ENCODE measurements at regions not wholly inside any gene's neighbourhood (a gene's known extent, or its start where the extent isn't known, plus 50 kb on each side); places are given as distances from the start of the nearest gene placed in this dataset.

DNA sequence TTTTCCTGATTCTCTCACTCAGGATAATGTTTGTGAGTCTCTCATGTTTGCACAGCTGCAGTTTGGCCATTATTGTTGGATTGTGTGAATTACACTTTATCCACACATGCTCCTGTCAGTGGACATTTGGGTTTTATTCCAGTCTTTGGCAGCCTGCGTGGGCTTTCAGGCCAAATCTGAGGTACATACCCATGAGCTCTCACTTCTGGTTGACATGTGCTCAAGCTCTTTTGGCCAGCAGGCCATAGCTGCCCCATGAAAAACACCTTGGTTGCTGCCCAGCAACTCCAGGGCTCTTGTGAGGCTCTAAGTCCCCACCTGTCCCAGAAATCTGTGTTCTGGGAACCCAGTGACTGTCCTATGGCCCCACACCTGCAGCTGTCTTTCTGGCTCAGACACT is 124.5 kb upstream of the GALNT2 start:
- TF ChIP-seq, protein P1, sequence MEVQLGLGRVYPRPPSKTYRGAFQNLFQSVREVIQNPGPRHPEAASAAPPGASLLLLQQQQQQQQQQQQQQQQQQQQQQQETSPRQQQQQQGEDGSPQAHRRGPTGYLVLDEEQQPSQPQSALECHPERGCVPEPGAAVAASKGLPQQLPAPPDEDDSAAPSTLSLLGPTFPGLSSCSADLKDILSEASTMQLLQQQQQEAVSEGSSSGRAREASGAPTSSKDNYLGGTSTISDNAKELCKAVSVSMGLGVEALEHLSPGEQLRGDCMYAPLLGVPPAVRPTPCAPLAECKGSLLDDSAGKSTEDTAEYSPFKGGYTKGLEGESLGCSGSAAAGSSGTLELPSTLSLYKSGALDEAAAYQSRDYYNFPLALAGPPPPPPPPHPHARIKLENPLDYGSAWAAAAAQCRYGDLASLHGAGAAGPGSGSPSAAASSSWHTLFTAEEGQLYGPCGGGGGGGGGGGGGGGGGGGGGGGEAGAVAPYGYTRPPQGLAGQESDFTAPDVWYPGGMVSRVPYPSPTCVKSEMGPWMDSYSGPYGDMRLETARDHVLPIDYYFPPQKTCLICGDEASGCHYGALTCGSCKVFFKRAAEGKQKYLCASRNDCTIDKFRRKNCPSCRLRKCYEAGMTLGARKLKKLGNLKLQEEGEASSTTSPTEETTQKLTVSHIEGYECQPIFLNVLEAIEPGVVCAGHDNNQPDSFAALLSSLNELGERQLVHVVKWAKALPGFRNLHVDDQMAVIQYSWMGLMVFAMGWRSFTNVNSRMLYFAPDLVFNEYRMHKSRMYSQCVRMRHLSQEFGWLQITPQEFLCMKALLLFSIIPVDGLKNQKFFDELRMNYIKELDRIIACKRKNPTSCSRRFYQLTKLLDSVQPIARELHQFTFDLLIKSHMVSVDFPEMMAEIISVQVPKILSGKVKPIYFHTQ (CRISPR knock-in tag; IDR thresholded peaks at IDR 0.05), result no peak
- TF ChIP-seq, protein P2, sequence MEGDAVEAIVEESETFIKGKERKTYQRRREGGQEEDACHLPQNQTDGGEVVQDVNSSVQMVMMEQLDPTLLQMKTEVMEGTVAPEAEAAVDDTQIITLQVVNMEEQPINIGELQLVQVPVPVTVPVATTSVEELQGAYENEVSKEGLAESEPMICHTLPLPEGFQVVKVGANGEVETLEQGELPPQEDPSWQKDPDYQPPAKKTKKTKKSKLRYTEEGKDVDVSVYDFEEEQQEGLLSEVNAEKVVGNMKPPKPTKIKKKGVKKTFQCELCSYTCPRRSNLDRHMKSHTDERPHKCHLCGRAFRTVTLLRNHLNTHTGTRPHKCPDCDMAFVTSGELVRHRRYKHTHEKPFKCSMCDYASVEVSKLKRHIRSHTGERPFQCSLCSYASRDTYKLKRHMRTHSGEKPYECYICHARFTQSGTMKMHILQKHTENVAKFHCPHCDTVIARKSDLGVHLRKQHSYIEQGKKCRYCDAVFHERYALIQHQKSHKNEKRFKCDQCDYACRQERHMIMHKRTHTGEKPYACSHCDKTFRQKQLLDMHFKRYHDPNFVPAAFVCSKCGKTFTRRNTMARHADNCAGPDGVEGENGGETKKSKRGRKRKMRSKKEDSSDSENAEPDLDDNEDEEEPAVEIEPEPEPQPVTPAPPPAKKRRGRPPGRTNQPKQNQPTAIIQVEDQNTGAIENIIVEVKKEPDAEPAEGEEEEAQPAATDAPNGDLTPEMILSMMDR (IDR thresholded peaks at IDR 0.05), result no peak
- TF ChIP-seq, protein P3, sequence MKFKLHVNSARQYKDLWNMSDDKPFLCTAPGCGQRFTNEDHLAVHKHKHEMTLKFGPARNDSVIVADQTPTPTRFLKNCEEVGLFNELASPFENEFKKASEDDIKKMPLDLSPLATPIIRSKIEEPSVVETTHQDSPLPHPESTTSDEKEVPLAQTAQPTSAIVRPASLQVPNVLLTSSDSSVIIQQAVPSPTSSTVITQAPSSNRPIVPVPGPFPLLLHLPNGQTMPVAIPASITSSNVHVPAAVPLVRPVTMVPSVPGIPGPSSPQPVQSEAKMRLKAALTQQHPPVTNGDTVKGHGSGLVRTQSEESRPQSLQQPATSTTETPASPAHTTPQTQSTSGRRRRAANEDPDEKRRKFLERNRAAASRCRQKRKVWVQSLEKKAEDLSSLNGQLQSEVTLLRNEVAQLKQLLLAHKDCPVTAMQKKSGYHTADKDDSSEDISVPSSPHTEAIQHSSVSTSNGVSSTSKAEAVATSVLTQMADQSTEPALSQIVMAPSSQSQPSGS (CRISPR knock-in tag; IDR thresholded peaks at IDR 0.05; ENCODE audit: borderline replicate concordance, low read depth), result no peak
- TF ChIP-seq, protein P4, sequence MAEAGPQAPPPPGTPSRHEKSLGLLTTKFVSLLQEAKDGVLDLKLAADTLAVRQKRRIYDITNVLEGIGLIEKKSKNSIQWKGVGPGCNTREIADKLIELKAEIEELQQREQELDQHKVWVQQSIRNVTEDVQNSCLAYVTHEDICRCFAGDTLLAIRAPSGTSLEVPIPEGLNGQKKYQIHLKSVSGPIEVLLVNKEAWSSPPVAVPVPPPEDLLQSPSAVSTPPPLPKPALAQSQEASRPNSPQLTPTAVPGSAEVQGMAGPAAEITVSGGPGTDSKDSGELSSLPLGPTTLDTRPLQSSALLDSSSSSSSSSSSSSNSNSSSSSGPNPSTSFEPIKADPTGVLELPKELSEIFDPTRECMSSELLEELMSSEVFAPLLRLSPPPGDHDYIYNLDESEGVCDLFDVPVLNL (CRISPR knock-in tag; IDR thresholded peaks at IDR 0.05; ENCODE audit: borderline replicate concordance, low read depth), result no peak
